Keratinocyte (primary cell): ENCODE measurements at regions not wholly inside any gene's neighbourhood (a gene's known extent, or its start where the extent isn't known, plus 50 kb on each side); places are given as distances from the start of the nearest gene placed in this dataset.

Source experiments
- CTCF ChIP-seq, 3 experiments: IDR thresholded peaks in 1 of 3; conservative IDR thresholded peaks in 1 of 3; optimal IDR thresholded peaks in 1 of 3; 2 replicates in 2 of 3; 3 replicates in 1 of 3; pipeline versions ENCODE3 to v1.5.1; 2011; ENCODE audit warnings: low read length in 3 of 3, mild to moderate bottlenecking in 3 of 3, moderate library complexity in 2 of 3, control low read depth in 1 of 3, inconsistent platforms in 1 of 3; ENCODE audit not compliant: insufficient read depth in 2 of 3; ENCODE audit errors: extremely low read depth in 1 of 3
- EZH2 ChIP-seq: IDR thresholded peaks from one replicate; pipeline ENCODE4 v1.6.1; 2012; ENCODE audit warnings: inconsistent platforms, mild to moderate bottlenecking, low read length, moderate library complexity

GRCh38 chr1:38779491-38779890, 80.1 kb downstream of the RRAGC start:
- TF ChIP-seq CTCF (optimal IDR thresholded peaks at IDR 0.05 in 1 of 3, IDR thresholded peaks at IDR 0.05 in 1 of 3, conservative IDR thresholded peaks at IDR 0.05 in 1 of 3; ENCODE audit: extremely low read depth in 1 of 3, insufficient read depth in 2 of 3, low read length in 3 of 3) = no peak
- no peak for TF ChIP-seq EZH2
